HEK293 (cell line): ENCODE measurements at regions not wholly inside any gene's neighbourhood (a gene's known extent, or its start where the extent isn't known, plus 50 kb on each side); places are given as distances from the start of the nearest gene placed in this dataset.

Experiments
- CTCF ChIA-PET: fragments of 350-600 bp; formaldehyde crosslinking; extraction: SDS; loops from one replicate; lab custom pipeline; 2021; ENCODE audit warnings: antibody characterized with exemption; lab: Yijun Ruan, JAX
- POLR2A ChIA-PET: fragments of 300-600 bp; formaldehyde crosslinking; extraction: SDS; loops from one replicate; lab custom pipeline; 2020; ENCODE audit warnings: antibody characterized with exemption, inconsistent platforms; lab: Yijun Ruan, JAX
- H3K27ac ChIP-seq: fragments of 200-500 bp; sonication (Bioruptor generic); 2 replicates; pipeline ENCODE4 v1.5.1; 2014; ENCODE audit warnings: low read depth, low read length, control low read depth, inconsistent platforms; ENCODE audit errors: extremely low read depth
- H3K36me3 ChIP-seq, 2 experiments: fragments of 200-500 bp in 1 of 2; sonication (Bioruptor generic) in 1 of 2; 1 replicate in 1 of 2; 2 replicates in 1 of 2; pipeline ENCODE4 v1.5.1; 2014 to 2017; ENCODE audit warnings: inconsistent platforms in 2 of 2, low read length in 2 of 2; ENCODE audit not compliant: control insufficient read depth in 2 of 2, insufficient read depth in 1 of 2
- H3K4me1 ChIP-seq: fragments of 200-500 bp; sonication (Bioruptor generic); 2 replicates; pipeline ENCODE4 v1.5.1; 2014; ENCODE audit warnings: mild to moderate bottlenecking, low read length, inconsistent platforms; ENCODE audit not compliant: control insufficient read depth, insufficient read depth
- H3K4me3 ChIP-seq: 2 replicates; pipeline ENCODE4 v1.5.1; 2011; ENCODE audit warnings: low read depth, mild to moderate bottlenecking, control low read depth, low read length, moderate library complexity
- H3K9me3 ChIP-seq: fragments of 200-500 bp; sonication (Bioruptor generic); 2 replicates; pipeline ENCODE4 v1.5.1; 2014; ENCODE audit warnings: low read depth, low read length, inconsistent platforms; ENCODE audit not compliant: control insufficient read depth, insufficient read depth
- AEBP2 ChIP-seq: fragments of 450-650 bp; formaldehyde crosslinking; IDR thresholded peaks from 2 replicates; pipeline ENCODE4 v1.5.1; 2016; ENCODE audit warnings: missing biosample characterization, missing genetic modification characterization, borderline replicate concordance
- CTCF ChIP-seq: fragments of 450-650 bp; formaldehyde crosslinking; IDR thresholded peaks from 2 replicates; pipeline ENCODE4 v1.5.1; 2016; ENCODE audit warnings: missing biosample characterization, missing genetic modification characterization
- GLI2 ChIP-seq: fragments of 450-650 bp; formaldehyde crosslinking; IDR thresholded peaks from 2 replicates; pipeline ENCODE4; 2017; ENCODE audit warnings: missing biosample characterization, missing genetic modification characterization, low read depth, borderline replicate concordance
- INSM2 ChIP-seq: fragments of 450-650 bp; formaldehyde crosslinking; IDR thresholded peaks from 2 replicates; pipeline ENCODE4 v1.5.1; 2016; ENCODE audit warnings: missing biosample characterization, missing genetic modification characterization
- WT1 ChIP-seq: fragments of 450-650 bp; formaldehyde crosslinking; IDR thresholded peaks from 2 replicates; pipeline ENCODE4 v1.5.1; 2016; ENCODE audit warnings: missing biosample characterization, missing genetic modification characterization
- ZBTB44 ChIP-seq: fragments of 450-650 bp; IDR thresholded peaks from 2 replicates; pipeline ENCODE4 v1.5.1; 2018; ENCODE audit warnings: missing biosample characterization, mild to moderate bottlenecking, missing genetic modification characterization
- ZNF112 ChIP-seq: fragments of 450-650 bp; formaldehyde crosslinking; IDR thresholded peaks from 2 replicates; pipeline ENCODE4 v1.5.0; 2017; ENCODE audit warnings: missing biosample characterization, missing genetic modification characterization
- ZNF16 ChIP-seq: fragments of 450-650 bp; formaldehyde crosslinking; IDR thresholded peaks from 2 replicates; pipeline ENCODE4 v1.5.1; 2016; ENCODE audit warnings: low read depth, missing biosample characterization, missing genetic modification characterization
- ZNF19 ChIP-seq: fragments of 450-650 bp; formaldehyde crosslinking; IDR thresholded peaks from 2 replicates; pipeline ENCODE4; 2016; ENCODE audit warnings: missing biosample characterization, missing genetic modification characterization, low read depth
- ZNF239 ChIP-seq: fragments of 450-650 bp; formaldehyde crosslinking; IDR thresholded peaks from 2 replicates; pipeline ENCODE4 v1.5.1; 2016; ENCODE audit warnings: missing biosample characterization, missing genetic modification characterization
- ZNF280C ChIP-seq: fragments of 450-650 bp; formaldehyde crosslinking; IDR thresholded peaks from 2 replicates; pipeline ENCODE4 v1.5.1; 2016; ENCODE audit warnings: missing biosample characterization, missing genetic modification characterization
- ZNF341 ChIP-seq: fragments of 450-650 bp; formaldehyde crosslinking; IDR thresholded peaks from 2 replicates; pipeline ENCODE4; 2016; ENCODE audit warnings: low read depth, missing biosample characterization, missing genetic modification characterization
- ZNF48 ChIP-seq: fragments of 450-650 bp; formaldehyde crosslinking; IDR thresholded peaks from 2 replicates; pipeline ENCODE4 v1.5.1; 2016; ENCODE audit warnings: missing biosample characterization, missing genetic modification characterization
- ZNF544 ChIP-seq: fragments of 450-650 bp; formaldehyde crosslinking; IDR thresholded peaks from 2 replicates; pipeline ENCODE4 v1.5.0; 2017; ENCODE audit warnings: missing biosample characterization, missing genetic modification characterization
- ZNF558 ChIP-seq: fragments of 450-650 bp; formaldehyde crosslinking; IDR thresholded peaks from 2 replicates; pipeline ENCODE4 v1.5.1; 2016; ENCODE audit warnings: missing biosample characterization, missing genetic modification characterization

GRCh38 chr4:63169836-63170235, 1239.4 kb downstream of the TECRL start:
- CTCF ChIA-PET: no interaction called here
- no peak overlapping the region for H3K4me3 ChIP-seq

GRCh38 chr4:63155561-63155960, 1253.7 kb downstream of the TECRL start:
- Histone ChIP-seq H3K27ac (no peak overlapping the region), H3K9me3 (no peaks in the 10 kb centered on the region), H3K4me3 (no peak overlapping the region), H3K4me1 (no peaks in the 10 kb centered on the region), H3K36me3 (no peaks in the 10 kb centered on the region)
- TF ChIP-seq ZBTB44 (tag by site-specific recombination): no peak
- no peak for TF ChIP-seq ZNF558 (tag by site-specific recombination)
- TF ChIP-seq AEBP2: no peak
- no peak for TF ChIP-seq ZNF544 (tag by site-specific recombination)
- no peak for TF ChIP-seq INSM2 (tag by site-specific recombination)
- TF ChIP-seq ZNF19: no peak
- no peak for TF ChIP-seq ZNF280C (tag by site-specific recombination)
- TF ChIP-seq ZNF341 (tag by site-specific recombination): no peak
- TF ChIP-seq ZNF48 (tag by site-specific recombination): no peak
- ChIA-PET CTCF (no interaction called here), POLR2A (no interaction called here)

More at GRCh38 chr4:63169836-63170235, 1239.4 kb downstream of the TECRL start:
- H3K27ac ChIP-seq: no peak overlapping the region
- H3K9me3 ChIP-seq: no peaks in the 10 kb centered on the region
- POLR2A ChIA-PET: no interaction called here
- H3K4me1 ChIP-seq: no peaks in the 10 kb centered on the region
- TF ChIP-seq WT1 (peak; percentile 7; the same call in 1 of the 2 replicates), CTCF (tag by site-specific recombination) (no peak)
- TF ChIP-seq, all 188 proteins: peak for 1
- H3K36me3 ChIP-seq: no peaks in the 10 kb centered on the region

- TF ChIP-seq ZNF16: no peak
- no peak for TF ChIP-seq GLI2 (tag by site-specific recombination)
- TF ChIP-seq ZNF112 (tag by site-specific recombination): no peak
- no peak for TF ChIP-seq ZNF239 (tag by site-specific recombination)
Observed at GRCh38 chr4:63123441-63123840, 1285.8 kb downstream of the TECRL start.

More at GRCh38 chr4:63123441-63123840, 1285.8 kb downstream of the TECRL start:
- Histone ChIP-seq H3K4me3 (no peak overlapping the region), H3K9me3 (no peaks in the 10 kb centered on the region), H3K4me1 (no peaks in the 10 kb centered on the region), H3K36me3 (no peaks in the 10 kb centered on the region), H3K27ac (no peak overlapping the region)
- ChIA-PET CTCF (no interaction called here), POLR2A (no interaction called here)
